HepG2 (cell line): ENCODE measurements at regions not wholly inside any gene's neighbourhood (a gene's known extent, or its start where the extent isn't known, plus 50 kb on each side); places are given as distances from the start of the nearest gene placed in this dataset.

Experiments used
- ATAC-seq: fragments of 200-7000 bp; cut with Tn5 transposase; 3 replicates; pipeline ENCODE4 v1.9.1; 2020; ENCODE audit warnings: mild to moderate bottlenecking, moderate library complexity
- BruUV-seq: library from RNA; stranded (reverse); fragments of 400-500 nt; replicated peaks from 2 replicates; lab custom pipeline; 2021; lab: Mats Ljungman, UMichigan
- CTCF ChIA-PET: fragments of 300-600 bp; formaldehyde crosslinking; extraction: SDS; loops from one replicate; lab custom pipeline; 2021; ENCODE audit warnings: low total read pairs, inconsistent platforms, low intra/inter-chr PET ratio; lab: Yijun Ruan, JAX
- POLR2A ChIA-PET: fragments of 350-600 bp; sonication (Branson Sonifier 250); formaldehyde crosslinking; loops from one replicate; lab custom pipeline; 2020; ENCODE audit warnings: antibody characterized with exemption, inconsistent platforms; lab: Yijun Ruan, JAX
- DNase-seq: peaks from one replicate; pipeline ENCODE4 v3.0.0-alpha.2; 2015; ENCODE audit warnings: low spot score
- FAIRE-seq: peaks from 3 replicates; lab custom pipeline; 2011; peaks lifted over from hg19 to GRCh38; lab: Jason Lieb, UNC
- H2AFZ ChIP-seq: one replicate; pipeline ENCODE4 v1.6.1; 2011; ENCODE audit warnings: low read length, inconsistent platforms
- H3K27ac ChIP-seq: fragments of 300-600 bp; 3 replicates; pipeline ENCODE4 v1.8.0; 2011; ENCODE audit warnings: mixed run types, mild to moderate bottlenecking, mixed read lengths, low read length, inconsistent platforms; ENCODE audit not compliant: insufficient read depth; ENCODE audit errors: extremely low read length
- H3K27me3 ChIP-seq, 2 experiments: fragments of 200-600 bp in 1 of 2; 2 replicates in 1 of 2; 3 replicates in 1 of 2; pipeline versions ENCODE4 v1.6.0 to v1.8.0; 2011; ENCODE audit warnings: low read length in 2 of 2, mild to moderate bottlenecking in 2 of 2, moderate library complexity in 2 of 2, inconsistent platforms in 1 of 2; ENCODE audit not compliant: insufficient read depth in 2 of 2, control insufficient read depth in 1 of 2
- H3K36me3 ChIP-seq, 2 experiments: fragments of 200-600 bp in 1 of 2; replicated peaks in 1 of 2; 2 replicates in 1 of 2; 3 replicates in 1 of 2; pipeline versions ENCODE4 v1.5.1 to v1.8.0; 2011; ENCODE audit warnings: low read length in 2 of 2, inconsistent platforms in 1 of 2; ENCODE audit not compliant: insufficient read depth in 2 of 2, control insufficient read depth in 1 of 2
- H3K4me1 ChIP-seq: 2 replicates; pipeline ENCODE4 v1.5.1; 2012; ENCODE audit warnings: low read length, inconsistent platforms; ENCODE audit not compliant: insufficient read depth
- H3K4me2 ChIP-seq: 2 replicates; pipeline ENCODE4 v1.6.0; 2011; ENCODE audit warnings: low read depth, low read length, inconsistent platforms
- H3K4me3 ChIP-seq, 3 experiments: fragments of 200-600 bp in 1 of 3; sonication (generic), shearing (Covaris generic) in 1 of 3; replicated peaks in 1 of 3; 2 replicates each; pipeline ENCODE4 v1.5.1; 2011 to 2016; ENCODE audit warnings: low read length in 3 of 3, inconsistent platforms in 2 of 3, low read depth in 2 of 3, mild to moderate bottlenecking in 2 of 3, control low read depth in 1 of 3, mixed read lengths in 1 of 3; ENCODE audit not compliant: insufficient read depth in 1 of 3
- H3K79me2 ChIP-seq: one replicate; pipeline ENCODE4 v1.6.1; 2011; ENCODE audit warnings: low read length, inconsistent platforms; ENCODE audit not compliant: insufficient read depth
- H3K9ac ChIP-seq: 2 replicates; pipeline ENCODE4 v1.6.0; 2011; ENCODE audit warnings: mild to moderate bottlenecking, low read depth, low read length, inconsistent platforms; ENCODE audit not compliant: insufficient read depth
- H3K9me3 ChIP-seq: 2 replicates; pipeline ENCODE4 v1.5.1; 2012; ENCODE audit warnings: mild to moderate bottlenecking, low read length
- H4K20me1 ChIP-seq: 2 replicates; pipeline ENCODE4 v1.6.0; 2011; ENCODE audit warnings: inconsistent platforms, mild to moderate bottlenecking, low read length, moderate library complexity; ENCODE audit not compliant: insufficient read depth
- E2F2 ChIP-seq: sonication (generic); formaldehyde crosslinking; IDR thresholded peaks from 2 replicates; pipeline ENCODE4 v1.4.0; 2020; ENCODE audit warnings: missing genetic modification reagents, borderline replicate concordance
- MAX ChIP-seq: IDR thresholded peaks from 2 replicates; pipeline ENCODE4 v1.6.1; 2012; ENCODE audit warnings: inconsistent platforms
- NR1H2 ChIP-seq: sonication (generic); formaldehyde crosslinking; IDR thresholded peaks from 2 replicates; pipeline ENCODE4 v1.8.1; 2022; ENCODE audit warnings: low read depth, missing genetic modification reagents, borderline replicate concordance
- POLR2AphosphoS5 ChIP-seq: IDR thresholded peaks from 2 replicates; pipeline ENCODE4 v1.6.1; 2012; ENCODE audit warnings: low read depth, low read length
- RAD51 ChIP-seq: fragments of 450-650 bp; IDR thresholded peaks from 2 replicates; pipeline ENCODE4 v1.6.1; 2016; ENCODE audit warnings: borderline replicate concordance
- WIZ ChIP-seq: sonication (generic); formaldehyde crosslinking; IDR thresholded peaks from 2 replicates; pipeline ENCODE4 v1.5.1; 2020; ENCODE audit warnings: mild to moderate bottlenecking, missing genetic modification reagents
- ZEB1 ChIP-seq: IDR thresholded peaks from 2 replicates; pipeline ENCODE4 v1.6.1; 2012; ENCODE audit warnings: mild to moderate bottlenecking, low read depth, inconsistent platforms; ENCODE audit not compliant: insufficient replicate concordance
- ZNF232 ChIP-seq: sonication (generic); formaldehyde crosslinking; IDR thresholded peaks from 2 replicates; pipeline ENCODE4 v1.4.0; 2020; ENCODE audit warnings: missing genetic modification reagents, borderline replicate concordance
- ZNF235 ChIP-seq: sonication (generic); formaldehyde crosslinking; IDR thresholded peaks from 2 replicates; pipeline ENCODE4 v1.8.1; 2023; ENCODE audit warnings: mild to moderate bottlenecking, missing genetic modification reagents, borderline replicate concordance
- ZNF468 ChIP-seq: sonication (generic); formaldehyde crosslinking; IDR thresholded peaks from 2 replicates; pipeline ENCODE4 v1.8.0; 2022; ENCODE audit warnings: mild to moderate bottlenecking, moderate library complexity, missing genetic modification reagents
- ZNF484 ChIP-seq: sonication (generic); formaldehyde crosslinking; IDR thresholded peaks from 2 replicates; pipeline ENCODE4 v1.5.1; 2020; ENCODE audit warnings: mild to moderate bottlenecking, low read depth, missing genetic modification reagents, borderline replicate concordance
- ZNF670 ChIP-seq: sonication (generic); formaldehyde crosslinking; IDR thresholded peaks from 2 replicates; pipeline ENCODE4 v1.8.0; 2022; ENCODE audit warnings: mild to moderate bottlenecking, missing genetic modification reagents, borderline replicate concordance
- ZNF713 ChIP-seq: sonication (generic); formaldehyde crosslinking; IDR thresholded peaks from 2 replicates; pipeline ENCODE4 v1.4.0; 2020; ENCODE audit warnings: mild to moderate bottlenecking, missing genetic modification reagents
- ZNF770 ChIP-seq: sonication (generic); formaldehyde crosslinking; IDR thresholded peaks from 2 replicates; pipeline ENCODE4 v1.5.0; 2020; ENCODE audit warnings: mild to moderate bottlenecking, missing genetic modification reagents
- ZNF781 ChIP-seq: sonication (generic); formaldehyde crosslinking; IDR thresholded peaks from 2 replicates; pipeline ENCODE4 v1.5.1; 2020; ENCODE audit warnings: borderline replicate concordance, mild to moderate bottlenecking, missing genetic modification reagents; ENCODE audit errors: not compliant biosample characterization
- ZNF816 ChIP-seq: sonication (generic); formaldehyde crosslinking; IDR thresholded peaks from 2 replicates; pipeline ENCODE4 v1.8.0; 2022; ENCODE audit warnings: missing genetic modification reagents, mild to moderate bottlenecking, borderline replicate concordance
- ZSCAN9 ChIP-seq: IDR thresholded peaks from 2 replicates; pipeline ENCODE4 v1.6.1; 2016; ENCODE audit warnings: borderline replicate concordance
- WGBS: methylation state at CpG from one replicate; pipeline ENCODE4 v1.1.6; 2017; ENCODE audit warnings: low lambda C conversion rate; 5-methylcytosine and 5-hydroxymethylcytosine counted together
- in situ Hi-C: cut with HindIII; loops from 2 replicates; pipeline ENCODE4 v1.10.0; 2017; ENCODE audit warnings: low pct_unique_long_range_greater_than_20kb; ENCODE audit not compliant: extremely low pct_ligation_motif_present
- intact Hi-C: fragments of 100-400 bp; cut with micrococcal nuclease; formaldehyde crosslinking; loops from one replicate; pipeline ENCODE4 v1.10.0; 2022; ENCODE audit not compliant: unreplicated experiment
- TF ChIP-seq, protein P1 (sequence below): sonication (generic); formaldehyde crosslinking; IDR thresholded peaks from 2 replicates; pipeline ENCODE4 v1.5.1; 2020; ENCODE audit warnings: missing genetic modification reagents, mild to moderate bottlenecking, borderline replicate concordance
- TF ChIP-seq, protein P2 (sequence below): IDR thresholded peaks from 2 replicates; pipeline ENCODE4 v1.6.1; 2016; ENCODE audit warnings: missing genetic modification reagents, missing compliant biosample characterization

DNA sequence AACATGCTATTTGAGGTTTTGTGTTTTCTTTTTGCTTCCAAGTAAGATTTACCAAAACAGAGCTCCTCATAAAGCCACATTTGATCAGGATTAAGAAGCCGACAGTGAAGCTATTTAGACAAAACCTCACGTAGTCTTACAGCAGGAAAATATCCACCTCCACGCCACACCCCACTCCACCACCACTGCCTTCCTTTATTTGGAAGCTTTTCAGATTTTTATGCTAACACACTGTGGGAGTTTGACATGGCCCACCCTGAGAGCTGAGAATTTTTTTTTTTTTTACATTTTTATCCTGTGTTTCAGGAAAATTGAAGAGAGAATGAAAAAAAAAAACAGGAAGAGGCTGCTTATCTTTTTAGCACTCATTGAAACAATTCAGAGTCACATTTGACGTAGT, 104.8 kb upstream of the MC3R start:
- peaks cover 94% of the 10 kb centered on the region for H3K9me3 ChIP-seq
- no peaks in the 10 kb centered on the region for H3K27me3 ChIP-seq
- TF ChIP-seq ZNF235 (no peak), MAX (no peak), ZNF232 (CRISPR knock-in tag) (no peak), ZNF781 (CRISPR knock-in tag) (no peak), ZNF468 (CRISPR knock-in tag) (no peak), NR1H2 (no peak), E2F2 (CRISPR knock-in tag) (no peak), ZNF670 (CRISPR knock-in tag) (no peak), RAD51 (no peak), ZNF770 (CRISPR knock-in tag) (no peak), ZNF816 (no peak), WIZ (no peak), ZNF484 (CRISPR knock-in tag) (no peak), ZSCAN9 (CRISPR knock-in tag) (no peak), ZNF713 (CRISPR knock-in tag) (no peak), POLR2AphosphoS5 (no peak), ZEB1 (no peak)
- TF ChIP-seq, protein P1, sequence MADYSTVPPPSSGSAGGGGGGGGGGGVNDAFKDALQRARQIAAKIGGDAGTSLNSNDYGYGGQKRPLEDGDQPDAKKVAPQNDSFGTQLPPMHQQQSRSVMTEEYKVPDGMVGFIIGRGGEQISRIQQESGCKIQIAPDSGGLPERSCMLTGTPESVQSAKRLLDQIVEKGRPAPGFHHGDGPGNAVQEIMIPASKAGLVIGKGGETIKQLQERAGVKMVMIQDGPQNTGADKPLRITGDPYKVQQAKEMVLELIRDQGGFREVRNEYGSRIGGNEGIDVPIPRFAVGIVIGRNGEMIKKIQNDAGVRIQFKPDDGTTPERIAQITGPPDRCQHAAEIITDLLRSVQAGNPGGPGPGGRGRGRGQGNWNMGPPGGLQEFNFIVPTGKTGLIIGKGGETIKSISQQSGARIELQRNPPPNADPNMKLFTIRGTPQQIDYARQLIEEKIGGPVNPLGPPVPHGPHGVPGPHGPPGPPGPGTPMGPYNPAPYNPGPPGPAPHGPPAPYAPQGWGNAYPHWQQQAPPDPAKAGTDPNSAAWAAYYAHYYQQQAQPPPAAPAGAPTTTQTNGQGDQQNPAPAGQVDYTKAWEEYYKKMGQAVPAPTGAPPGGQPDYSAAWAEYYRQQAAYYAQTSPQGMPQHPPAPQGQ (CRISPR knock-in tag) = no peak
- TF ChIP-seq, protein P2, sequence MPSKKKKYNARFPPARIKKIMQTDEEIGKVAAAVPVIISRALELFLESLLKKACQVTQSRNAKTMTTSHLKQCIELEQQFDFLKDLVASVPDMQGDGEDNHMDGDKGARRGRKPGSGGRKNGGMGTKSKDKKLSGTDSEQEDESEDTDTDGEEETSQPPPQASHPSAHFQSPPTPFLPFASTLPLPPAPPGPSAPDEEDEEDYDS (CRISPR knock-in tag) = no peak
- intact Hi-C loops (no loop called here), in situ Hi-C loops (no loop called here)
- WGBS = 14% methylated on average over 4 of the region's 4 CpGs
- H3K79me2 ChIP-seq = no peaks in the 10 kb centered on the region
- POLR2A ChIA-PET = no interaction called here
- BruUV-seq = no TSS peak
- no peak overlapping the region for H2AFZ ChIP-seq
- H3K36me3 ChIP-seq = no peaks in the 10 kb centered on the region
- CTCF ChIA-PET = no interaction called here
- FAIRE-seq = no peak
- no peaks in the 10 kb centered on the region for H3K4me1 ChIP-seq
- DNase-seq = no peak
- H3K27ac ChIP-seq = no peak overlapping the region
- ATAC-seq = no peak
- no peaks in the 10 kb centered on the region for H4K20me1 ChIP-seq
- H3K4me3 ChIP-seq = no peak overlapping the region
- H3K9ac ChIP-seq = no peak overlapping the region
- no peak overlapping the region for H3K4me2 ChIP-seq
